H9 (cell line): ENCODE measurements at regions not wholly inside any gene's neighbourhood (a gene's known extent, or its start where the extent isn't known, plus 50 kb on each side); places are given as distances from the start of the nearest gene placed in this dataset.

ENCODE experiments used
- DNase-seq: peaks from one replicate; pipeline ENCODE4 v3.0.0-alpha.2; 2017
- H2AFZ ChIP-seq: one replicate; pipeline ENCODE4 v1.6.1; 2013; ENCODE audit warnings: mild to moderate bottlenecking, low read length, control low read depth, moderate library complexity
- H2AK5ac ChIP-seq: 2 replicates; pipeline ENCODE4 v1.6.1; 2013; ENCODE audit warnings: low read length, control low read depth, mixed read lengths; ENCODE audit not compliant: insufficient read length
- H2BK120ac ChIP-seq: one replicate; pipeline ENCODE4 v1.6.1; 2013; ENCODE audit warnings: low read depth, mild to moderate bottlenecking, low read length, control low read depth, inconsistent platforms; ENCODE audit not compliant: poor library complexity, severe bottlenecking
- H2BK12ac ChIP-seq: 2 replicates; pipeline ENCODE4 v1.6.1; 2013; ENCODE audit warnings: low read length, control low read depth, mixed read lengths, low read depth; ENCODE audit not compliant: insufficient read length
- H2BK15ac ChIP-seq: 2 replicates; pipeline ENCODE4 v1.6.1; 2013; ENCODE audit warnings: low read depth, low read length, control low read depth
- H2BK20ac ChIP-seq: one replicate; pipeline ENCODE4 v1.6.1; 2013; ENCODE audit warnings: low read depth, mild to moderate bottlenecking, low read length, control low read depth, inconsistent platforms; ENCODE audit not compliant: poor library complexity, severe bottlenecking
- H2BK5ac ChIP-seq: 2 replicates; pipeline ENCODE4 v1.6.1; 2013; ENCODE audit warnings: low read length, control low read depth, mixed read lengths; ENCODE audit not compliant: insufficient read length
- H3K14ac ChIP-seq: 2 replicates; pipeline ENCODE4 v1.6.1; 2013; ENCODE audit warnings: low read length, control low read depth; ENCODE audit not compliant: insufficient read depth
- H3K18ac ChIP-seq: 2 replicates; pipeline ENCODE4 v1.6.1; 2013; ENCODE audit warnings: low read depth, mild to moderate bottlenecking, mixed read lengths, low read length, control low read depth; ENCODE audit not compliant: insufficient read length
- H3K23ac ChIP-seq: 2 replicates; pipeline ENCODE4 v1.6.1; 2013; ENCODE audit warnings: low read length, control low read depth, mixed read lengths, low read depth; ENCODE audit not compliant: insufficient read length
- H3K23me2 ChIP-seq: 2 replicates; pipeline ENCODE4 v1.6.1; 2013; ENCODE audit warnings: low read depth, mild to moderate bottlenecking, mixed read lengths, low read length, control low read depth; ENCODE audit not compliant: insufficient read length, poor library complexity, severe bottlenecking
- H3K27ac ChIP-seq: 2 replicates; pipeline ENCODE4 v1.5.1; 2013; ENCODE audit warnings: low read length, control low read depth, mixed read lengths, low read depth; ENCODE audit not compliant: insufficient read length
- H3K27me3 ChIP-seq: 2 replicates; pipeline ENCODE4 v1.6.1; 2013; ENCODE audit warnings: low read length, control low read depth, inconsistent platforms; ENCODE audit not compliant: insufficient read depth
- H3K4ac ChIP-seq: 2 replicates; pipeline ENCODE4 v1.6.1; 2013; ENCODE audit warnings: low read depth, mild to moderate bottlenecking, control low read depth, inconsistent platforms, low read length, moderate library complexity
- H3K4me1 ChIP-seq: 2 replicates; pipeline ENCODE4 v1.6.1; 2013; ENCODE audit warnings: low read length, control low read depth, inconsistent platforms; ENCODE audit not compliant: insufficient read depth
- H3K4me2 ChIP-seq: 2 replicates; pipeline ENCODE4 v1.6.1; 2013; ENCODE audit warnings: low read length, control low read depth, mixed read lengths; ENCODE audit not compliant: insufficient read length, insufficient read depth
- H3K56ac ChIP-seq: 2 replicates; pipeline ENCODE4 v1.6.1; 2013; ENCODE audit warnings: low read depth, mild to moderate bottlenecking, mixed read lengths, low read length, control low read depth; ENCODE audit not compliant: insufficient read length
- H3K79me1 ChIP-seq: 2 replicates; pipeline ENCODE4 v1.6.1; 2013; ENCODE audit warnings: low read depth, mild to moderate bottlenecking, moderate library complexity, low read length, control low read depth, inconsistent platforms; ENCODE audit not compliant: insufficient read depth, poor library complexity, severe bottlenecking
- H3K79me2 ChIP-seq: 2 replicates; pipeline ENCODE4 v1.6.1; 2013; ENCODE audit warnings: low read length, control low read depth, inconsistent platforms; ENCODE audit not compliant: insufficient read depth
- H3K9ac ChIP-seq: 2 replicates; pipeline ENCODE4 v1.6.1; 2013; ENCODE audit warnings: low read length, control low read depth, mixed read lengths; ENCODE audit not compliant: insufficient read length; ENCODE audit errors: extremely low read depth
- H3K9me3 ChIP-seq: one replicate; pipeline ENCODE4 v1.6.1; 2013; ENCODE audit warnings: low read depth, low read length, inconsistent platforms; ENCODE audit not compliant: control insufficient read depth
- H3T11ph ChIP-seq: one replicate; pipeline ENCODE4 v1.6.1; 2013; ENCODE audit warnings: mild to moderate bottlenecking, low read length, control low read depth, inconsistent platforms
- H4K20me1 ChIP-seq: one replicate; pipeline ENCODE4 v1.6.1; 2013; ENCODE audit not compliant: control insufficient read depth, insufficient read length, insufficient read depth
- H4K5ac ChIP-seq: 2 replicates; pipeline ENCODE4 v1.6.1; 2013; ENCODE audit warnings: low read depth, mild to moderate bottlenecking, mixed read lengths, low read length, control low read depth; ENCODE audit not compliant: insufficient read length
- H4K8ac ChIP-seq: replicated peaks from 2 replicates; pipeline ENCODE4 v1.6.1; 2013; ENCODE audit warnings: low read length, control low read depth, mixed read lengths, low read depth; ENCODE audit not compliant: insufficient read length
- H4K91ac ChIP-seq: 2 replicates; pipeline ENCODE4 v1.6.1; 2013; ENCODE audit warnings: low read depth, mild to moderate bottlenecking, moderate library complexity, mixed read lengths, low read length, control low read depth; ENCODE audit not compliant: insufficient read length
- H3K27ac Mint-ChIP-seq, 3 experiments: 2 replicates in 2 of 3; 3 replicates in 1 of 3; pipeline ENCODE4 v1.8.0; 2020 to 2021; ENCODE audit warnings: mixed read lengths in 3 of 3, mild to moderate bottlenecking in 1 of 3, moderate library complexity in 1 of 3
- H3K27me3 Mint-ChIP-seq: 2 replicates; pipeline ENCODE4 v1.8.0; 2021; ENCODE audit warnings: low read depth, mild to moderate bottlenecking, moderate library complexity, mixed read lengths
- H3K36me3 Mint-ChIP-seq, 3 experiments: 2 replicates in 2 of 3; 3 replicates in 1 of 3; pipeline ENCODE4 v1.8.0; 2020 to 2021; ENCODE audit warnings: low read depth in 3 of 3, mixed read lengths in 3 of 3; ENCODE audit not compliant: insufficient read depth in 1 of 3
- H3K4me1 Mint-ChIP-seq, 2 experiments: 2 replicates each; pipeline ENCODE4 v1.8.0; 2020; ENCODE audit warnings: mixed read lengths in 2 of 2
- H3K4me3 Mint-ChIP-seq, 2 experiments: 2 replicates in 1 of 2; 3 replicates in 1 of 2; pipeline ENCODE4 v1.8.0; 2020 to 2021; ENCODE audit warnings: mild to moderate bottlenecking in 2 of 2, mixed read lengths in 2 of 2, moderate library complexity in 1 of 2
- H3K9me3 Mint-ChIP-seq, 2 experiments: 2 replicates in 1 of 2; 3 replicates in 1 of 2; pipeline ENCODE4 v1.8.0; 2020; ENCODE audit warnings: mild to moderate bottlenecking in 2 of 2, mixed read lengths in 2 of 2, moderate library complexity in 1 of 2
- WGBS: extraction: QIAGEN DNeasy Blood & Tissue Kit; methylation state at CpG from one replicate; pipeline ENCODE4 v1.1.7; 2013; ENCODE audit warnings: missing lambda C conversion rate, low lambda C conversion rate, mixed read lengths; ENCODE audit not compliant: insufficient read length; ENCODE audit errors: extremely low coverage; 5-methylcytosine and 5-hydroxymethylcytosine counted together
- TF ChIP-seq, protein P1 (sequence below): fragments of 200-600 bp; sonication (generic); conservative IDR thresholded peaks from 3 replicates; pipeline ENCODE4 v1.8.0; 2021; ENCODE audit warnings: antibody characterized with exemption, mild to moderate bottlenecking

DNA sequence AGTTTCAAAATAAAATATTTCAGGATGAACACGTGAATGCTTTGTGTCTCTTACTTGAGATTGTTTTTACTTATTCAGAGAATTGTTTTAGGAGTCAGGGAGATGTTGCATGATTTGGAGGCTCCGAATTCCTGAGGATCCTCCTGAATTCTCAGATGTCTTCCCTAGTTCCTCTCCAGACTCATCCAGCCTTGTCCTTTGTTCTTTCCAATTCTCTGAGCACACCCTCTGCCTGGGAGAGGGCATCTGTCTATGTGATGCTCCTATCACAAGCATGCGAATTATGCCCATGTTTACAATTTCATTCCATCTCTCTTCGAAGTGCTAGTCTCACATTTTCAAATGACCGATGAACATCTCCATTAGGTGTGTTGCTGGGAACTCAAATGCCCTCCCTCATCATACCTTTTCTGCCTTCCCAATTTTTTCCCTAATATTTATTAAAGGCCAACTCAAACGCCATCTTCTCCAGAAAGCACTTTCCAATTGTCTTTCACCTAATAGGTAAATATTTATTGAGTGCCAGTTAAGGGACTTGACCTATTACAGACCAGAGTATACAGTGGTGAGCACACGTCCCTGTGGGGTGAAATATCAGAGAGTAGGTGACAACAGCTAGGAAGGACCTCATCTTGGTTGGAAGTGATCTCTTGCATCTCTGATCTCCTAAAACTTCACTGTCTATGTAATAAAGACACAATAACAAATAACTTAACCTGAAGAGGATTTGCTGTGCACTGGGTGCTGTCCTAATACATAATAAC is 64.4 kb downstream of the ARF6 start:
- Histone ChIP-seq H3K27ac (no peak overlapping the region), H2BK120ac (no peak overlapping the region), H3K27me3 (no peaks in the 10 kb centered on the region), H2AFZ (no peak overlapping the region), H3K23ac (no peak overlapping the region), H3K79me2 (no peaks in the 10 kb centered on the region), H2BK5ac (no peak overlapping the region), H3K4me1 (no peaks in the 10 kb centered on the region; the same call in 1 of the 2 replicates), H2BK20ac (no peak overlapping the region), H3K9ac (no peak overlapping the region), H4K5ac (no peak overlapping the region), H3T11ph (no peak overlapping the region), H3K18ac (no peak overlapping the region), H3K9me3 (no peaks in the 10 kb centered on the region), H2BK12ac (no peak overlapping the region), H3K79me1 (no peaks in the 10 kb centered on the region), H3K56ac (no peak overlapping the region), H2AK5ac (no peak overlapping the region), H3K14ac (no peak overlapping the region), H4K20me1 (no peaks in the 10 kb centered on the region), H4K8ac (no peak overlapping the region), H4K91ac (no peak overlapping the region), H3K4me2 (no peak overlapping the region), H2BK15ac (no peak overlapping the region), H3K23me2 (no peaks in the 10 kb centered on the region), H3K4ac (no peak overlapping the region)
- WGBS: no CpG with 5 or more reads among the region's 7 CpGs
- Mint-ChIP-seq H3K4me1 (peaks cover 0 to 1% of the 10 kb centered on the region in 2 experiments; a peak in 2 of 4 replicates), H3K27ac (no peak overlapping the region), H3K27me3 (peaks cover 4% of the 10 kb centered on the region; the same call in 1 of the 2 replicates), H3K9me3 (no peaks in the 10 kb centered on the region), H3K36me3 (no peaks in the 10 kb centered on the region), H3K4me3 (no peak overlapping the region)
- DNase-seq: no peak
- TF ChIP-seq, protein P1, sequence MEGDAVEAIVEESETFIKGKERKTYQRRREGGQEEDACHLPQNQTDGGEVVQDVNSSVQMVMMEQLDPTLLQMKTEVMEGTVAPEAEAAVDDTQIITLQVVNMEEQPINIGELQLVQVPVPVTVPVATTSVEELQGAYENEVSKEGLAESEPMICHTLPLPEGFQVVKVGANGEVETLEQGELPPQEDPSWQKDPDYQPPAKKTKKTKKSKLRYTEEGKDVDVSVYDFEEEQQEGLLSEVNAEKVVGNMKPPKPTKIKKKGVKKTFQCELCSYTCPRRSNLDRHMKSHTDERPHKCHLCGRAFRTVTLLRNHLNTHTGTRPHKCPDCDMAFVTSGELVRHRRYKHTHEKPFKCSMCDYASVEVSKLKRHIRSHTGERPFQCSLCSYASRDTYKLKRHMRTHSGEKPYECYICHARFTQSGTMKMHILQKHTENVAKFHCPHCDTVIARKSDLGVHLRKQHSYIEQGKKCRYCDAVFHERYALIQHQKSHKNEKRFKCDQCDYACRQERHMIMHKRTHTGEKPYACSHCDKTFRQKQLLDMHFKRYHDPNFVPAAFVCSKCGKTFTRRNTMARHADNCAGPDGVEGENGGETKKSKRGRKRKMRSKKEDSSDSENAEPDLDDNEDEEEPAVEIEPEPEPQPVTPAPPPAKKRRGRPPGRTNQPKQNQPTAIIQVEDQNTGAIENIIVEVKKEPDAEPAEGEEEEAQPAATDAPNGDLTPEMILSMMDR: no peak
